Breast epithelium (tissue), 3 donors: ENCODE measurements at regions not wholly inside any gene's neighbourhood (a gene's known extent, or its start where the extent isn't known, plus 50 kb on each side); places are given as distances from the start of the nearest gene placed in this dataset.

ENCODE experiments used
- CTCF ChIP-seq, 3 donors: fragments of 450-650 bp; IDR thresholded peaks; one replicate each; pipeline ENCODE4 v1.5.1; 2016 to 2017; ENCODE audit warnings: antibody characterized with exemption in 3 of 3, mild to moderate bottlenecking in 3 of 3, moderate library complexity in 3 of 3
- POLR2A ChIP-seq: fragments of 450-650 bp; IDR thresholded peaks from one replicate; pipeline ENCODE4 v1.6.1; 2016; ENCODE audit warnings: antibody characterized with exemption, mild to moderate bottlenecking, moderate library complexity
- POLR2AphosphoS5 ChIP-seq, 3 donors: sonication (generic); formaldehyde crosslinking; IDR thresholded peaks; one replicate each; pipeline ENCODE4 v1.6.1; 2017; ENCODE audit warnings: antibody characterized with exemption in 3 of 3

- TF ChIP-seq CTCF (IDR thresholded peaks at IDR 0.05) (no peak), POLR2A (no peak), POLR2AphosphoS5 (IDR thresholded peaks at IDR 0.05) (no peak)
These were observed 1155.3 kb upstream of the GJE1 start for GRCh38 chr6:140977403-140977802.
